Type B pancreatic cell (in vitro differentiated cells): ENCODE measurements at regions not wholly inside any gene's neighbourhood (a gene's known extent, or its start where the extent isn't known, plus 50 kb on each side); places are given as distances from the start of the nearest gene placed in this dataset.
"Not testable (repeated sequence)": the region's sequence is repeated elsewhere in the genome, so short reads cannot be mapped to it uniquely, and the experiment has no call there.

Experiments
- DNase-seq: peaks from one replicate; pipeline ENCODE4 v3.0.0; 2021; ENCODE audit warnings: mixed read lengths; ENCODE audit not compliant: unreplicated experiment; ENCODE audit errors: extremely low spot score
- H3K27ac Mint-ChIP-seq: 2 replicates; pipeline ENCODE4 v1.8.0; 2021; ENCODE audit warnings: mild to moderate bottlenecking, mixed read lengths
- H3K27me3 Mint-ChIP-seq: 2 replicates; pipeline ENCODE4 v1.8.0; 2021; ENCODE audit warnings: mixed read lengths
- H3K36me3 Mint-ChIP-seq: 2 replicates; pipeline ENCODE4 v1.8.0; 2021; ENCODE audit warnings: mixed read lengths
- H3K4me1 Mint-ChIP-seq: one replicate; pipeline ENCODE4 v1.8.0; 2021; ENCODE audit warnings: mixed read lengths; ENCODE audit not compliant: unreplicated experiment
- H3K4me3 Mint-ChIP-seq: 2 replicates; pipeline ENCODE4 v1.8.0; 2021; ENCODE audit warnings: mild to moderate bottlenecking, mixed read lengths
- H3K9me3 Mint-ChIP-seq: 2 replicates; pipeline ENCODE4 v1.8.0; 2021; ENCODE audit warnings: mixed read lengths
- CTCF ChIP-seq: fragments of 200-600 bp; sonication (generic); conservative IDR thresholded peaks from 2 replicates; pipeline ENCODE4 v1.5.0; 2021; ENCODE audit warnings: antibody characterized with exemption, mild to moderate bottlenecking

- H3K36me3 Mint-ChIP-seq = no peaks in the 10 kb centered on the region
- H3K4me1 Mint-ChIP-seq = no peaks in the 10 kb centered on the region
- DNase-seq = no peak
- no peak overlapping the region for H3K27ac Mint-ChIP-seq
- H3K27me3 Mint-ChIP-seq = peaks cover 5% of the 10 kb centered on the region
- H3K9me3 Mint-ChIP-seq = no peaks in the 10 kb centered on the region
- no peak overlapping the region for H3K4me3 Mint-ChIP-seq
- no peak for TF ChIP-seq CTCF
Measured at GRCh38 chr6:88422831-88423230, 256.7 kb upstream of the CNR1 start.

GRCh38 chr6:88420967-88421488 lies 254.9 kb upstream of the CNR1 start:
- H3K27ac Mint-ChIP-seq, DNase-seq, H3K36me3 Mint-ChIP-seq, H3K27me3 Mint-ChIP-seq, H3K9me3 Mint-ChIP-seq, H3K4me3 Mint-ChIP-seq, H3K4me1 Mint-ChIP-seq: not testable (repeated sequence)

DNA sequence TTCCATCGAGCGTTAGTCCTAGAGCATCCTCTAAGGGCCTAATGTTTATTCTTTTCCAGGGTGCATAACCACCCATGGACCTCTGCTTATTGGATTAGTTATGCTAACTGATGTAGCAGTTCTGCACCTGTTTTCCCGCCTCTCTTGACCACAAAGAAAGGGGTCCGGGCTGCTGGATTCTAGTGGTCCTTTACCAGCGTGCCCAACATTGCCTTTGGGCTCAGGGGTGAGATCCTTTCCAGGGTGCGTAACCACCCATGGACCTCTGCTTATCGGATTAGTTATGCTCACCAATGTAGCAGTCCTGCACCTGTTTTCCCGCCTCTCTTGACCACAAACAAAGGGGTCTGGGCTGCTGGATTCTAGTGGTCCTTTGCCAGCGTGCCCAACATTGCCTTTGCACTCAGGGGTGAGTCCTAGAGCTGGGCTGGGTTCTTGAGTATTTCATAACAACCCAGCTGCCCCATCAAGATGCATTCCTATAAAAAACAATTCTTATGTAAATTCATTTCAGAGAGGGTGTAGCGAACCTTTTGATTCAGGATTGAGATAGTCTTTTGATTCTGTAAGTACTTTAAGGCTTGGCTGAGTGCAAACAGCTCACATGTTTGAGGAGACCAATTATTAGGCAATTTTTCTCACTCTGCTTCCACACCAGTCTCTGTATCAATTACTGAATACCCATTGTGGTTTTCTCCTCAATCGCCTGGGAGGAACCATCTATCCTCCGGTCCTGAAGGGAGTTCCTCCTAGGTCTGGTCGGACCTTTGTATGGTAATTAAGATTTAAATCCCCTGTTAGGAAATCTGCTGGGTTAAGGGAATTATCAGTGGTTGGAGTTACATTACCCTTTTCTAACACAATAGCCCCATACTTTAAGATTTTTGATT lies 253.0 kb upstream of the CNR1 start:
- not testable (repeated sequence) for H3K36me3 Mint-ChIP-seq, H3K9me3 Mint-ChIP-seq, H3K4me3 Mint-ChIP-seq, H3K27ac Mint-ChIP-seq, DNase-seq, H3K4me1 Mint-ChIP-seq, H3K27me3 Mint-ChIP-seq

- not testable (repeated sequence) for H3K4me1 Mint-ChIP-seq, H3K4me3 Mint-ChIP-seq, DNase-seq, H3K36me3 Mint-ChIP-seq, H3K27ac Mint-ChIP-seq, H3K27me3 Mint-ChIP-seq, H3K9me3 Mint-ChIP-seq
Measured at GRCh38 chr6:88417361-88417760, 251.2 kb upstream of the CNR1 start.

- H3K9me3 Mint-ChIP-seq = no peaks in the 10 kb centered on the region
- no peak for TF ChIP-seq CTCF
- no peak for DNase-seq
- no peak overlapping the region for H3K27ac Mint-ChIP-seq
- no peak overlapping the region for H3K4me3 Mint-ChIP-seq
- H3K36me3 Mint-ChIP-seq = no peaks in the 10 kb centered on the region
- H3K4me1 Mint-ChIP-seq = no peaks in the 10 kb centered on the region
- H3K27me3 Mint-ChIP-seq = no peaks in the 10 kb centered on the region
Measured at GRCh38 chr6:88413459-88413858, 247.3 kb upstream of the CNR1 start.

DNA sequence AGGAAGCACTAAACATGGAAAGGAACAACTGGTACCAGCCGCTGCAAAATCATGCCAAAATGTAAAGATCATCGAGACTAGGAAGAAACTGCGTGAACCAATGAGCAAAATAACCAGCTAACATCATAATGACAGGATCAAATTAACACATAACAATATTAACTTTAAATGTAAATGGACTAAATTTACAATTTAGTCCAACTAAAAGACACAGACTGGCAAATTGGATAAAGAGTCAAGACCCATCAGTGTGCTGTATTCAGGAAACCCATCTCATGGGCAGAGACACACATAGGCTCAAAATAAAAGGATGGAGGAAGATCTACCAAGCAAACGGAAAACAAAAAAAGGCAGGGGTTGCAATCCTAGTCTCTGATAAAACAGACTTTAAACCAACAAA lies 242.2 kb upstream of the CNR1 start:
- H3K4me1 Mint-ChIP-seq, H3K27me3 Mint-ChIP-seq, H3K9me3 Mint-ChIP-seq, H3K36me3 Mint-ChIP-seq, H3K27ac Mint-ChIP-seq, DNase-seq, H3K4me3 Mint-ChIP-seq: not testable (repeated sequence)

- not testable (repeated sequence) for H3K27ac Mint-ChIP-seq, H3K9me3 Mint-ChIP-seq, H3K27me3 Mint-ChIP-seq, H3K36me3 Mint-ChIP-seq, DNase-seq, H3K4me1 Mint-ChIP-seq, H3K4me3 Mint-ChIP-seq
Measured at GRCh38 chr6:88406674-88407073, 240.5 kb upstream of the CNR1 start.

GRCh38 chr6:88403486-88403885 lies 237.3 kb upstream of the CNR1 start:
- TF ChIP-seq CTCF = no peak
- H3K4me3 Mint-ChIP-seq = no peak overlapping the region
- H3K27me3 Mint-ChIP-seq = no peaks in the 10 kb centered on the region
- no peaks in the 10 kb centered on the region for H3K4me1 Mint-ChIP-seq
- no peak overlapping the region for H3K27ac Mint-ChIP-seq
- no peaks in the 10 kb centered on the region for H3K36me3 Mint-ChIP-seq
- DNase-seq = no peak
- H3K9me3 Mint-ChIP-seq = no peaks in the 10 kb centered on the region
